Stomach smooth muscle (tissue), 2 donors: ENCODE measurements at regions not wholly inside any gene's neighbourhood (a gene's known extent, or its start where the extent isn't known, plus 50 kb on each side); places are given as distances from the start of the nearest gene placed in this dataset.

ENCODE experiments used
- H3K27ac ChIP-seq: one replicate; pipeline ENCODE4 v1.7.0; 2013; ENCODE audit warnings: mild to moderate bottlenecking, low read length, inconsistent platforms
- H3K27me3 ChIP-seq, 2 donors: one replicate each; pipeline ENCODE4 v1.7.0; 2013; ENCODE audit warnings: low read length in 2 of 2; ENCODE audit not compliant: insufficient read depth in 2 of 2, control insufficient read depth in 1 of 2
- H3K36me3 ChIP-seq, 2 donors: one replicate each; pipeline ENCODE4 v1.7.0; 2013; ENCODE audit warnings: low read length in 2 of 2; ENCODE audit not compliant: control insufficient read depth in 2 of 2, insufficient read depth in 2 of 2
- H3K4me1 ChIP-seq: one replicate; pipeline ENCODE4 v1.7.0; 2013; ENCODE audit warnings: low read length; ENCODE audit not compliant: control insufficient read depth, insufficient read depth
- H3K4me3 ChIP-seq, 2 donors: one replicate each; pipeline ENCODE4 v1.7.0; 2013; ENCODE audit warnings: low read length in 2 of 2
- H3K9ac ChIP-seq, 2 donors: one replicate each; pipeline ENCODE4 v1.7.0; 2013; ENCODE audit warnings: low read length in 2 of 2, mild to moderate bottlenecking in 1 of 2
- H3K9me3 ChIP-seq, 2 donors: one replicate each; pipeline ENCODE4 v1.7.0; 2013; ENCODE audit warnings: low read length in 2 of 2; ENCODE audit not compliant: control insufficient read depth in 2 of 2
- donor health status: healthy.
- donor health status: Pancreatic carcinoma.

DNA sequence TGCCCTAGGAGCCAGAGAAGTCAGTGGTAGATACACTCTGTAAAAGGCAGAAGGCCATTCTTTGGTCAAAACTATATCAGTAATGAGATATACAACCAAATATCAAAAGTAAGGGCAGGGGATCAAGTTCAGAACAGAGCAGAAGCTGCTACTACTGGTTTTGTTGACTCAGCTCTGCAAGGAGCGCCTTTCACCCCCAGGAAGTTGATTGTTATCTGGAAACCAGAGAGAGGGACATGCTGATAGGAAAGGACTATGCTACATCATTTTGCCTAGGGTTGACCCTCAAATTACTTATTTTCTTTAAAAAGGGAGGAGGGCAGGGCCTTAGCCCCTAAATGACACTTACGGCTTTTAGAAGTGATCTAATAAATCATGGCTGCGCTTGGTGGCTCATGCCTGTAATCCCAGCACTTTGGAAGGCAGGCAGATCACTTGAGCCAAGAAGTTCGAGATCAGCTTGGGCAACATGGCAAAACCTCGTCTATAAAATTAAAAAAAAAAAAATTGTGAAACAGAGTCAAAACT is 194.0 kb downstream of the KLHL28 start:
- Histone ChIP-seq H3K9me3 (no peaks in the 10 kb centered on the region), H3K27ac (no peak overlapping the region), H3K36me3 (no peaks in the 10 kb centered on the region), H3K9ac (no peak overlapping the region), H3K27me3 (no peaks in the 10 kb centered on the region), H3K4me3 (no peak overlapping the region), H3K4me1 (no peaks in the 10 kb centered on the region)

DNA sequence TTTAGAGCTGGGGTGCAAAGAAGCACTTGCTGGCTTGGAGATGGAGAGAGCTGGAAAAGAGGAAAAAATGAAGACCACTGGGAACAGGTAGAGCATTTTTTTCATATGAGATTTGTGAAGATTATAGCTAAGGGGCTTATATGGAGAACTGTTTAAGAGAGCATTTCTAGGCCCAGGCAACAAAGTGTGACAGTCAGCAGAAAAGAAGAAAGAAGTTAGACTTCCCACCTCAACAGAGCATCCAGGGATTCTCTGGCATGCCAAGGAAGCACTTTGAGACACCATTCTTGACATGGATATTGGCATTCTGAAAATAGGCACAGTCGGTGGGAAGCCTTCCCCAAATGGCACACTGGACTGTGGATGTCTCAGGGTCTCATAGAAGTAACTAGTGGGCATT is 195.5 kb downstream of the KLHL28 start:
- Histone ChIP-seq H3K4me3 (no peak overlapping the region), H3K9ac (no peak overlapping the region), H3K27ac (no peak overlapping the region), H3K36me3 (no peaks in the 10 kb centered on the region), H3K4me1 (no peaks in the 10 kb centered on the region), H3K27me3 (no peaks in the 10 kb centered on the region), H3K9me3 (no peaks in the 10 kb centered on the region)

DNA sequence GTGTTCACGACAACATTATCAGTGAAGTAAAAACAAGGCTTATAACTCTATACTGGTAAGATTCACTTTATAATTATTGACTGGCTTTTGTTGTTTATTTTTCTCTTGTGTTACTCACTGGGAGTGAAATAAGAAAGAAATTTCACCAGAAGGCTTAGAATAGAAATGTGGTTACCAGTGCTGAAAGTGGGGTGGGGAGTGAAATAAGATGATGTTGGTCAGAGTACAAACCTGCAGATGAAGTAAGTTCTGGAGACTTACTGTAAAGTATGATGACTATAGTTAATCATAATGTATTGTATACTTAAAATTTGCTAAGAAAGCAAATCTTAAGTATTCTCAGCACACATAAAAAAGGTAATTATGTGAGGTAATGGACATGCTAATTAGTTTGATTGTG is 198.4 kb downstream of the KLHL28 start:
- H3K4me1 ChIP-seq = no peaks in the 10 kb centered on the region
- no peaks in the 10 kb centered on the region for H3K36me3 ChIP-seq
- no peak overlapping the region for H3K9ac ChIP-seq
- H3K27ac ChIP-seq = no peak overlapping the region
- H3K4me3 ChIP-seq = no peak overlapping the region
- no peaks in the 10 kb centered on the region for H3K27me3 ChIP-seq
- H3K9me3 ChIP-seq = no peaks in the 10 kb centered on the region

DNA sequence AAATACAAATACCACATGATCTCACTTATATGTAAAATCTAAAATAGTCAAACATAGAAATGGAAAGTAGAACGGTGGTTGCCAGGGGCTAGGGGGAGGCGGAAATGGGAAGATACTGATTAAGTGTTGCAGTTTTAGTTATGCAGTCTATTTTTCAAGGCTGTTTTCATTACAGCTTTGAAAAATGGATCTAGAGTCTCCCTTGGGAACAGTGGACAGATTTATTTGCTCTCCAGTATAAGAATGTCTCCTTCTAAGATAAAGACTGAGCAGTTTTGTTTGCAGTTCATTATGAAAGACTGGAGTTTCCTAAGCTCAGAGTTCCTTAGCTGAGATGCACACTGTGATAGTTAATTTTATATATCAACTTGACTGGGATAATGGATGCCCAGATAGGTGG is 202.5 kb downstream of the KLHL28 start:
- no peak overlapping the region for H3K9ac ChIP-seq
- H3K4me1 ChIP-seq = no peaks in the 10 kb centered on the region
- no peak overlapping the region for H3K4me3 ChIP-seq
- H3K9me3 ChIP-seq = no peaks in the 10 kb centered on the region
- no peaks in the 10 kb centered on the region for H3K36me3 ChIP-seq
- H3K27ac ChIP-seq = no peak overlapping the region
- no peaks in the 10 kb centered on the region for H3K27me3 ChIP-seq

DNA sequence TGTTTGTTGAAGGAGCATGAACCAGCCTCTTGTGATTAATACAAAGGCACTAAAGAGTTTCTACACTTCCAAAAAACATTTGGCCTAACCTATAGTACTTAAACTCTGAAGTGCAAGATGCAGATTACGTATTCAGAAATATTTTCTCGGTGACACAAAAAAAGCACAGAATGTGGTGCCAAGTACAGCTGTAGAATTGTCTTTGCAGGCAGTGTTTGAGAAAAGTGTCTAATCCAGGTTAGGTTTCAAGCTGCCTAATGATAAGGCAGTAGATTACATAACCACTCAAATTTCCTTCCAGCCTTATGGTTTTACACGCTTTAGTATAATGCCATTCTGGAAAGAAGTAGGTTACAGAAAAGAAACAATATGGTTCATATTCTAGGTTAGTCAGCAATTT is 205.2 kb downstream of the KLHL28 start:
- Histone ChIP-seq H3K27me3 (no peaks in the 10 kb centered on the region), H3K9me3 (no peaks in the 10 kb centered on the region), H3K36me3 (no peaks in the 10 kb centered on the region), H3K27ac (no peak overlapping the region), H3K4me3 (no peak overlapping the region), H3K9ac (no peak overlapping the region), H3K4me1 (no peaks in the 10 kb centered on the region)

DNA sequence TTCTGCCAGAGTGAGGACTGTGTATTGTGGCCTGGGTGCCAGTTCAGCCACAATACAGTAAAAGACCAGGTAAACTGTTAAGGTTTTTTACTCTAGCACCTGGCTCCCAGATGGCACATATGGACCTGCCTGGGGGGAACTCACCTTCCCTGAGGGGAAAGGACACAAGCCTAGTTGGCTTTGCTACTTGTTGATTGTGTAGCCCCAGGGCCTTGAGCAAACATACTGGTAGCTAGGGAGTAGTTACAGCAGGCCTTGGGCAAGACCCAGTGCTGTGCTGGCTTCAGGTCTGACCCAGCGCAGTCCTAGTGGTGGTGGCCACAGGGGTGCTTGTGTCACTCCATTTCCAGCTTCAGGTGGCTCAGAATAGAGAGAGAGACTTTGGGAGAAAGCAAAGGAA is 216.4 kb downstream of the KLHL28 start:
- Histone ChIP-seq H3K27ac (no peak overlapping the region), H3K36me3 (no peaks in the 10 kb centered on the region), H3K27me3 (no peaks in the 10 kb centered on the region), H3K4me3 (no peak overlapping the region), H3K4me1 (no peaks in the 10 kb centered on the region), H3K9ac (no peak overlapping the region), H3K9me3 (no peaks in the 10 kb centered on the region)

DNA sequence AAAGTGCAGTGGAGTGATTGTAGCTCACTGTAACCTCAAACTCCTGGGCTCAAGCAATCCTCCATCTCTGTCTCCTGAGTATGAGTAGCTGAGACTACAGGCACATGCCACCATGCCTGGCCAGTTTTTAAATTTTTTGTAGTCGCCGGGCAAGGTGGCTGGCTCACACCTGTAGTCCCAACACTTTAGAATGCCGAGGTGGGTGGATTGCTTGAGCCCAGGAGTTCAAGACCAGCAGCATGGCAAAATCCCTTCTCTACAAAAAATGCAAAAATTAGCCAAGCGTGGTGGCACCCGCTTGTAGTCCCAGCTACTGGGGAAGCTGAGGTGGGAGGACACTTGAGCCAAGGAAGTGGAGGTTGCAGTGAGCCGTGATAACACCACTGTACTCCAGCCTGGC is 219.5 kb downstream of the KLHL28 start:
- no peak overlapping the region for H3K9ac ChIP-seq
- H3K27me3 ChIP-seq = no peaks in the 10 kb centered on the region
- H3K9me3 ChIP-seq = no peaks in the 10 kb centered on the region
- no peaks in the 10 kb centered on the region for H3K36me3 ChIP-seq
- H3K4me1 ChIP-seq = no peaks in the 10 kb centered on the region
- no peak overlapping the region for H3K4me3 ChIP-seq
- no peak overlapping the region for H3K27ac ChIP-seq

DNA sequence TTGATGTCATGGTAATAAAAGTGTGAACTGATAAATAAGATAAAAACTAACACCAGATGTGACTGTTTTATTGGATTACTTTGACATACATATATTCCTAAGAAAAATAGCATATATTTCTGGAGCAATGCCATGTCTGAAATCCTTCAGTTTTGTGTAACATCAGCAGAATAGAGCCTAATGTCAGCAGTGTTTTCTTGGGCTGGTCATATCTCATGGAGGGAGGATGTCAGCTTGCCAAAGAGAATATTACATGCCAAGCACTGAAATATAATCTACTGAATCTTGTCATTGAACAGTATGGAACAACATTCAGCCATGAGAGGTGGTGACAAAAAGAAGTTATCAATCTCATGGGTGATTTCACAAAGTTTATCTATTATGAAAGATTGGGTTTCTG is 220.3 kb downstream of the KLHL28 start:
- no peaks in the 10 kb centered on the region for H3K9me3 ChIP-seq
- H3K4me1 ChIP-seq = no peaks in the 10 kb centered on the region
- H3K27me3 ChIP-seq = no peaks in the 10 kb centered on the region
- H3K9ac ChIP-seq = no peak overlapping the region
- H3K4me3 ChIP-seq = no peak overlapping the region
- H3K27ac ChIP-seq = no peak overlapping the region
- H3K36me3 ChIP-seq = no peaks in the 10 kb centered on the region

DNA sequence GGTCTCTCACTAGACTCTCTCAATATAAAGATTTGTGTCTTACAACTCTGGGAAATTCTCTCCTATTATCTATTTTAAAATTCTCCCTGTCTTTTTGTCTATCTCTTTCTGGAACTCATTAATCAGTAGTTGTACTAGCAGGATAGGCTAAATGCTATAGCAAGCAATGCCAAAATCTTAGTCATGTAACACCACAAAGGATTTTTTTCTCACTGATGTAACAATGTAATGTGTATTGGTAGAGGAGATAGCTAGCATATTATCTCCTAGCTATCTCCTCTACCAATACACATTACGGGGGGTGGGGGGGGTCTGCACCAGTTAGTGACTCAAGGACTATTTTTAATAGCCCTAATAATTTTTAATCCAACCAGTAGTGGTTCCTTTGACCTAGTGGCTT is 225.4 kb downstream of the KLHL28 start:
- H3K36me3 ChIP-seq = no peaks in the 10 kb centered on the region
- no peaks in the 10 kb centered on the region for H3K27me3 ChIP-seq
- H3K27ac ChIP-seq = no peak overlapping the region
- no peak overlapping the region for H3K9ac ChIP-seq
- H3K9me3 ChIP-seq = no peaks in the 10 kb centered on the region
- no peaks in the 10 kb centered on the region for H3K4me1 ChIP-seq
- no peak overlapping the region for H3K4me3 ChIP-seq

DNA sequence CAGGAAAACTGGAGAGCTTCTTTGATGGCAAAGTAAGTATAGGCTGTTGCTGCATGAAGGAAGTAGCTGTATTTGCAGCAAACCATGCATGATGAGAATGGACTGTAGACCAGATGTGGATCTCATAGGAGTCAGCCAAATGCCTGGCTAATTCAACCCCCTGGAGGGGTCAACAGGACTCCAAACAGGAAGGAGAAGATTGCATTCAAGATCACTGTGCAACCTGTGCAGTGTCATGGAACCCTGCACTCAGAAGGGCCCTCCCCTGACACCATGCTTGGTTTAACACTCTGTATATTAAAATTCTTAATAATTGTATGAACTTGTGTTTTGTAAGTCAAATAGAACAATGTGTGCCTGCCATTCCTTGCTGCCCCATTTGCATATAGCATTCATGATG is 225.1 kb upstream of the FSCB start:
- H3K9me3 ChIP-seq = no peaks in the 10 kb centered on the region
- no peaks in the 10 kb centered on the region for H3K36me3 ChIP-seq

DNA sequence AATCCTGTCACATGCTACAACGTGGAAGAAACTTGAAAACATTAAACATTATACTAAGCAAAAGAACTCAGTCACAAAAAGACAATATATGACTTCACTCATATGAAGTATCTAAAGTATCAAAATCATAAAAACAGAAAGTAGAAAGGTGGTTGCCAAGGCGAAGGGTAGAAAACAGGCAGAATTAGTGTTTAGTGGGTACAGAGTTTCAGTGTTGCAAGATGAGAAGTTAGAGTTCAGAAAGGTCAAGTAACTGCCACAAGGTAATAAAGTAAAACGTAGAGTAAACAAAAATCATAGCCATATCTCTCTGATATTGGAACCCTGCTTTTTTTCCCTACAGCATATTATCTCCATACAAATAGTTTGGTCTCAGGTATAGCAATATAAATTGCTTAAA is 223.8 kb upstream of the FSCB start:
- no peaks in the 10 kb centered on the region for H3K27me3 ChIP-seq
- H3K9ac ChIP-seq = no peak overlapping the region
- no peaks in the 10 kb centered on the region for H3K9me3 ChIP-seq
- H3K4me1 ChIP-seq = no peaks in the 10 kb centered on the region
- no peaks in the 10 kb centered on the region for H3K36me3 ChIP-seq
- no peak overlapping the region for H3K27ac ChIP-seq
- no peak overlapping the region for H3K4me3 ChIP-seq

More for the DNA sequence above, 225.1 kb upstream of the FSCB start:
- H3K4me3 ChIP-seq = no peak overlapping the region
- no peaks in the 10 kb centered on the region for H3K4me1 ChIP-seq
- H3K9ac ChIP-seq = no peak overlapping the region
- H3K27ac ChIP-seq = no peak overlapping the region
- H3K27me3 ChIP-seq = no peaks in the 10 kb centered on the region
